ENCODE measurements at regions not wholly inside any gene's neighbourhood (a gene's known extent, or its start where the extent isn't known, plus 50 kb on each side); places are given as distances from the start of the nearest gene placed in this dataset.
"Not testable (repeated sequence)": the region's sequence is repeated elsewhere in the genome, so short reads cannot be mapped to it uniquely, and the experiment has no call there.

- DNase-seq, result no peak
These were observed 231.9 kb upstream of the SGK1 start for GRCh38 chr6:134549854-134550253.

GRCh38 chr6:134546962-134547645, 229.2 kb upstream of the SGK1 start:
- DNase-seq, result no peak

- no peak for DNase-seq
These were observed 226.8 kb upstream of the SGK1 start for GRCh38 chr6:134544737-134545136.

GRCh38 chr6:134543128-134543527, 225.2 kb upstream of the SGK1 start:
- DNase-seq, result no peak

GRCh38 chr6:134541001-134541400, 223.1 kb upstream of the SGK1 start:
- DNase-seq, result no peak

GRCh38 chr6:134539865-134540323, 222.0 kb upstream of the SGK1 start:
- no peak for DNase-seq

GRCh38 chr6:134537765-134538164, 219.9 kb upstream of the SGK1 start:
- not testable (repeated sequence) for DNase-seq

GRCh38 chr6:134537146-134537555, 219.2 kb upstream of the SGK1 start:
- no peak for DNase-seq

GRCh38 chr6:134535831-134536230, 217.9 kb upstream of the SGK1 start:
- DNase-seq, result no peak

- DNase-seq, result no peak
These were observed 216.8 kb upstream of the SGK1 start for GRCh38 chr6:134534708-134535149.

GRCh38 chr6:134533991-134534390, 216.1 kb upstream of the SGK1 start:
- no peak for DNase-seq

- no peak for DNase-seq
These were observed 215.0 kb upstream of the SGK1 start for GRCh38 chr6:134532694-134533624.

- no peak for DNase-seq
These were observed 213.7 kb upstream of the SGK1 start for GRCh38 chr6:134531611-134532010.

GRCh38 chr6:134531188-134531551, 213.3 kb upstream of the SGK1 start:
- DNase-seq, result no peak

- no peak for DNase-seq
These were observed 212.0 kb upstream of the SGK1 start for GRCh38 chr6:134529921-134530320.

- DNase-seq, result no peak
These were observed 211.4 kb upstream of the SGK1 start for GRCh38 chr6:134529305-134529704.

GRCh38 chr6:134527108-134527787, 209.3 kb upstream of the SGK1 start:
- DNase-seq, result no peak

- DNase-seq, result no peak
These were observed 207.4 kb upstream of the SGK1 start for GRCh38 chr6:134525190-134525868.

- DNase-seq, result no peak
These were observed 206.2 kb upstream of the SGK1 start for GRCh38 chr6:134523903-134524650.

- no peak for DNase-seq
These were observed 205.1 kb upstream of the SGK1 start for GRCh38 chr6:134523051-134523450.

- no peak for DNase-seq
These were observed 203.2 kb upstream of the SGK1 start for GRCh38 chr6:134521116-134521501.

Measured in femur (tissue), 1 donor.